ENCODE measurements at regions not wholly inside any gene's neighbourhood (a gene's known extent, or its start where the extent isn't known, plus 50 kb on each side); places are given as distances from the start of the nearest gene placed in this dataset.

DNA sequence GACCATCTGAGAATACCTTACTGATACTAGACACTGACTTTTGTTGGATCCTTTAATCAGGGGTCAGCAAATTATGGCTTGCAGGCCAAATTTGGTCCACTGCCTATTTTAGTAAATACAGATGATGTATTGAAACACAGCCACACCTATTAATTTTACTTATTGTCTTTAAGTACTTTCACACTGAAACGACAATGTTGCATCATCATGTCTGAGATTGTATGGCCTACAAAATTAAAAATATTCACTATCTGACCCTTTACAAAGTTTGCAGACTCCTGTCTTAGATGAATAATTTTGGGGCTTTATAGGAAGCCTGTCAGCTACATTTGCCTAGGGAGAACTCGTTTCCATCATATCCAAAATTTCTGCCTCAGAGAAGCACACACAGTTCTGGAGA, 503.2 kb upstream of the TGFBR2 start:
- H2AFZ ChIP-seq (ENCODE audit: low read length) = no peak overlapping the region
- H4K20me1 ChIP-seq (ENCODE audit: control insufficient read depth, extremely low read depth, insufficient read depth, low read length) = no peaks in the 10 kb centered on the region
- H3K9ac ChIP-seq (ENCODE audit: insufficient read depth, low read length) = no peak overlapping the region
- TF ChIP-seq EZH2 (IDR thresholded peaks at IDR 0.05; ENCODE audit: low read length, missing control alignments) = no peak
- TF ChIP-seq, protein P1, sequence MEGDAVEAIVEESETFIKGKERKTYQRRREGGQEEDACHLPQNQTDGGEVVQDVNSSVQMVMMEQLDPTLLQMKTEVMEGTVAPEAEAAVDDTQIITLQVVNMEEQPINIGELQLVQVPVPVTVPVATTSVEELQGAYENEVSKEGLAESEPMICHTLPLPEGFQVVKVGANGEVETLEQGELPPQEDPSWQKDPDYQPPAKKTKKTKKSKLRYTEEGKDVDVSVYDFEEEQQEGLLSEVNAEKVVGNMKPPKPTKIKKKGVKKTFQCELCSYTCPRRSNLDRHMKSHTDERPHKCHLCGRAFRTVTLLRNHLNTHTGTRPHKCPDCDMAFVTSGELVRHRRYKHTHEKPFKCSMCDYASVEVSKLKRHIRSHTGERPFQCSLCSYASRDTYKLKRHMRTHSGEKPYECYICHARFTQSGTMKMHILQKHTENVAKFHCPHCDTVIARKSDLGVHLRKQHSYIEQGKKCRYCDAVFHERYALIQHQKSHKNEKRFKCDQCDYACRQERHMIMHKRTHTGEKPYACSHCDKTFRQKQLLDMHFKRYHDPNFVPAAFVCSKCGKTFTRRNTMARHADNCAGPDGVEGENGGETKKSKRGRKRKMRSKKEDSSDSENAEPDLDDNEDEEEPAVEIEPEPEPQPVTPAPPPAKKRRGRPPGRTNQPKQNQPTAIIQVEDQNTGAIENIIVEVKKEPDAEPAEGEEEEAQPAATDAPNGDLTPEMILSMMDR (conservative IDR thresholded peaks at IDR 0.05 in 1 of 2, IDR thresholded peaks at IDR 0.05 in 1 of 2; ENCODE audit: low read depth in 1 of 2, low read length in 2 of 2) = no peak
- H3K27ac ChIP-seq (ENCODE audit: insufficient read depth, low read length) = no peak overlapping the region
- H3K9me3 ChIP-seq (ENCODE audit: control insufficient read depth, insufficient read depth, low read depth, low read length) = no peaks in the 10 kb centered on the region
- no peaks in the 10 kb centered on the region for H3K27me3 ChIP-seq (ENCODE audit: control insufficient read depth, insufficient read depth, low read length)
- no peaks in the 10 kb centered on the region for H3K79me2 ChIP-seq (ENCODE audit: control insufficient read depth, insufficient read depth, low read length)
- no peak overlapping the region for H3K4me2 ChIP-seq (ENCODE audit: extremely low read depth, insufficient read depth, low read length)
- H3K36me3 ChIP-seq (ENCODE audit: control insufficient read depth, insufficient read depth, low read length) = no peaks in the 10 kb centered on the region
- peaks cover 10% of the 10 kb centered on the region for H3K4me1 ChIP-seq (ENCODE audit: control insufficient read depth, extremely low read depth, insufficient read depth, low read length)
- DNase-seq (ENCODE audit: low read depth in 2 of 2) = no peak
- no peak overlapping the region for H3K4me3 ChIP-seq (replicated peaks in 1 of 4; ENCODE audit: control extremely low read depth in 1 of 4, insufficient read depth in 1 of 4, low read depth in 3 of 4, low read length in 4 of 4)

DNA sequence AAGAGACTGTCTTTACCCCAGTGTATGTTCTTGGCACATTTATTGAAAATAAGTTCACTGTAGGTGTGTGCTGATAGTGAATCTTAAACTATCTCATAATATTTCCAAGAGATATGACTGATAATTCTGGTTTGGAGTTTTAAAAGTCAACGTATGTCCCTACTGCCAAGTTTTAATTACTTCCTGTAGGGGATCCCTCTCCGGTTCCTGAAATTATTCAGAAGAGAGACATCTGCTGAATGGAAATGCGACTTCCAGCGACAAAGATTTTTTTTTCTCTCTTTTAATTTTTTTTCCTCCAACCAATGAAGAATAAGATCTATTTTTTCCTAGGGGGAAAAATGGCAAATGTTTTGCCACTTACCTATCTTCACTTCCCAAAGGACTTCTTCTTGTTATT, 498.9 kb upstream of the TGFBR2 start:
- no peaks in the 10 kb centered on the region for H4K20me1 ChIP-seq (ENCODE audit: control insufficient read depth, extremely low read depth, insufficient read depth, low read length)
- no peaks in the 10 kb centered on the region for H3K4me1 ChIP-seq (ENCODE audit: control insufficient read depth, extremely low read depth, insufficient read depth, low read length)
- H3K4me3 ChIP-seq (replicated peaks in 1 of 4; ENCODE audit: control extremely low read depth in 1 of 4, insufficient read depth in 1 of 4, low read depth in 3 of 4, low read length in 4 of 4) = no peak overlapping the region
- H3K27me3 ChIP-seq (ENCODE audit: control insufficient read depth, insufficient read depth, low read length) = no peaks in the 10 kb centered on the region
- H3K36me3 ChIP-seq (ENCODE audit: control insufficient read depth, insufficient read depth, low read length) = no peaks in the 10 kb centered on the region
- TF ChIP-seq EZH2 (IDR thresholded peaks at IDR 0.05; ENCODE audit: low read length, missing control alignments) = no peak
- TF ChIP-seq, protein P1 (conservative IDR thresholded peaks at IDR 0.05 in 1 of 2, IDR thresholded peaks at IDR 0.05 in 1 of 2; ENCODE audit: low read depth in 1 of 2, low read length in 2 of 2) = no peak
- no peaks in the 10 kb centered on the region for H3K9me3 ChIP-seq (ENCODE audit: control insufficient read depth, insufficient read depth, low read depth, low read length)
- H2AFZ ChIP-seq (ENCODE audit: low read length) = no peak overlapping the region
- H3K79me2 ChIP-seq (ENCODE audit: control insufficient read depth, insufficient read depth, low read length) = no peaks in the 10 kb centered on the region
- H3K4me2 ChIP-seq (ENCODE audit: extremely low read depth, insufficient read depth, low read length) = no peak overlapping the region
- no peak for DNase-seq (ENCODE audit: low read depth in 2 of 2)
- H3K27ac ChIP-seq (ENCODE audit: insufficient read depth, low read length) = no peak overlapping the region
- no peak overlapping the region for H3K9ac ChIP-seq (ENCODE audit: insufficient read depth, low read length)

DNA sequence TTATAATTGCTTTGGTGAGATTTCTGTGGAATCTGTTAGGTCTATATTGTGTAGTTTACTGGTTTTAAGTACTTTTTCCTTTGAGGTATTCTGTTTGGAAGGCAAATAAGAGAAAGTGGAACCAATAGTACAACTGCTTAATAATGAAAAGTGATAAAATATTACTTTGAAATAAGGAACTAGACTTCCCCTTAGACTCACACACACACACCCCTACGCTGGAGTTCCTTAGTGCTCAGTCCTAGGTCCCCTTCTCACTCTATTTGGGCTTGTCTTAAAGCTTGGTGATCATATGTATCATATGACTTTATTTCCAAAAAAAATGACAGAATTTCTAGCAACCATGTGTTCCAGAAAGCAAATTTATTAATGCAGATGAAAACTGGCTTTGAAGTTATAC, 494.0 kb upstream of the TGFBR2 start:
- H3K79me2 ChIP-seq (ENCODE audit: control insufficient read depth, insufficient read depth, low read length) = no peaks in the 10 kb centered on the region
- H3K27me3 ChIP-seq (ENCODE audit: control insufficient read depth, insufficient read depth, low read length) = no peaks in the 10 kb centered on the region
- H3K4me3 ChIP-seq (replicated peaks in 1 of 4; ENCODE audit: control extremely low read depth in 1 of 4, insufficient read depth in 1 of 4, low read depth in 3 of 4, low read length in 4 of 4) = no peak overlapping the region
- H3K9me3 ChIP-seq (ENCODE audit: control insufficient read depth, insufficient read depth, low read depth, low read length) = no peaks in the 10 kb centered on the region
- no peak overlapping the region for H3K27ac ChIP-seq (ENCODE audit: insufficient read depth, low read length)
- H4K20me1 ChIP-seq (ENCODE audit: control insufficient read depth, extremely low read depth, insufficient read depth, low read length) = no peaks in the 10 kb centered on the region
- no peak overlapping the region for H2AFZ ChIP-seq (ENCODE audit: low read length)
- H3K9ac ChIP-seq (ENCODE audit: insufficient read depth, low read length) = no peak overlapping the region
- no peaks in the 10 kb centered on the region for H3K36me3 ChIP-seq (ENCODE audit: control insufficient read depth, insufficient read depth, low read length)
- H3K4me1 ChIP-seq (ENCODE audit: control insufficient read depth, extremely low read depth, insufficient read depth, low read length) = no peaks in the 10 kb centered on the region
- DNase-seq (ENCODE audit: low read depth in 2 of 2) = no peak
- TF ChIP-seq, protein P1 (conservative IDR thresholded peaks at IDR 0.05 in 1 of 2, IDR thresholded peaks at IDR 0.05 in 1 of 2; ENCODE audit: low read depth in 1 of 2, low read length in 2 of 2) = no peak
- TF ChIP-seq EZH2 (IDR thresholded peaks at IDR 0.05; ENCODE audit: low read length, missing control alignments) = no peak
- no peak overlapping the region for H3K4me2 ChIP-seq (ENCODE audit: extremely low read depth, insufficient read depth, low read length)

All from fibroblast of lung (primary cell).